AG04450 (cell line): ENCODE measurements at regions not wholly inside any gene's neighbourhood (a gene's known extent, or its start where the extent isn't known, plus 50 kb on each side); places are given as distances from the start of the nearest gene placed in this dataset.

Experiments
- CTCF ChIA-PET: fragments of 300-600, 350-600 bp; formaldehyde crosslinking; extraction: SDS; loops from one replicate; lab custom pipeline; 2022; ENCODE audit warnings: antibody characterized with exemption, inconsistent platforms; lab: Charles Lee
- POLR2A ChIA-PET: fragments of 350-600 bp; formaldehyde crosslinking; extraction: SDS; loops from one replicate; lab custom pipeline; 2021; ENCODE audit warnings: antibody characterized with exemption, inconsistent platforms; lab: Yijun Ruan, JAX
- DNase-seq: peaks from one replicate; pipeline ENCODE4 v3.0.0-alpha.2; 2011; ENCODE audit warnings: low read depth, low spot score
- H3K27ac ChIP-seq: one replicate; pipeline ENCODE4 v1.5.1; 2012; ENCODE audit warnings: low read depth, low read length, control low read depth
- H3K27me3 ChIP-seq: one replicate; pipeline ENCODE4 v1.6.0; 2012; ENCODE audit warnings: low read length; ENCODE audit not compliant: control insufficient read depth, insufficient read depth
- H3K4me3 ChIP-seq: 2 replicates; pipeline ENCODE4 v1.5.1; 2011; ENCODE audit warnings: mild to moderate bottlenecking, low read depth, low read length, control low read depth
- H3K9me3 ChIP-seq: 2 replicates; pipeline ENCODE4 v1.5.1; 2012; ENCODE audit warnings: low read length; ENCODE audit not compliant: control insufficient read depth, insufficient read depth
- TF ChIP-seq, protein P1 (sequence below): IDR thresholded peaks from 2 replicates; pipeline ENCODE4 v1.5.1; 2011; ENCODE audit warnings: low read depth, low read length, control low read depth, inconsistent platforms

DNA sequence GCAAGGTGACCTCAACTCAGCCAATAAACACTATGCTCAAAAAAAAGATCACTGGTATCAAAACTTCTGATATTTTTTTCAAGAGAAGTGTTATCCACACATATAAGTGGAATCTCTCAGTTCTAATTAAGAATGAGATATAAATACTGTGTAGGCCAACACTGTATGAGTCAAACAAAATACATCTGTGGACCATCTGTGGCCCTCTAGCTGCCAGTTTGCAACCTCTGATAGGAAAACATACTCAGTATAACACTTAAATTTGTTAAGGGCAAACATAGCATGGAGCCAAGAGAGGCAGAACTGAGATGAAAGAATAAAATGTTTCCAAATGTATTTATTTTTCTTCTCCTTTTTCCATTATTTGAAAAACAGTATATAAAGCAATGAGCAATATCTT is 377.3 kb downstream of the ARAP2 start:
- H3K27me3 ChIP-seq = no peaks in the 10 kb centered on the region
- no peak overlapping the region for H3K27ac ChIP-seq
- TF ChIP-seq, protein P1, sequence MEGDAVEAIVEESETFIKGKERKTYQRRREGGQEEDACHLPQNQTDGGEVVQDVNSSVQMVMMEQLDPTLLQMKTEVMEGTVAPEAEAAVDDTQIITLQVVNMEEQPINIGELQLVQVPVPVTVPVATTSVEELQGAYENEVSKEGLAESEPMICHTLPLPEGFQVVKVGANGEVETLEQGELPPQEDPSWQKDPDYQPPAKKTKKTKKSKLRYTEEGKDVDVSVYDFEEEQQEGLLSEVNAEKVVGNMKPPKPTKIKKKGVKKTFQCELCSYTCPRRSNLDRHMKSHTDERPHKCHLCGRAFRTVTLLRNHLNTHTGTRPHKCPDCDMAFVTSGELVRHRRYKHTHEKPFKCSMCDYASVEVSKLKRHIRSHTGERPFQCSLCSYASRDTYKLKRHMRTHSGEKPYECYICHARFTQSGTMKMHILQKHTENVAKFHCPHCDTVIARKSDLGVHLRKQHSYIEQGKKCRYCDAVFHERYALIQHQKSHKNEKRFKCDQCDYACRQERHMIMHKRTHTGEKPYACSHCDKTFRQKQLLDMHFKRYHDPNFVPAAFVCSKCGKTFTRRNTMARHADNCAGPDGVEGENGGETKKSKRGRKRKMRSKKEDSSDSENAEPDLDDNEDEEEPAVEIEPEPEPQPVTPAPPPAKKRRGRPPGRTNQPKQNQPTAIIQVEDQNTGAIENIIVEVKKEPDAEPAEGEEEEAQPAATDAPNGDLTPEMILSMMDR = no peak
- ChIA-PET POLR2A (no interaction called here), CTCF (no interaction called here)
- DNase-seq = no peak
- no peak overlapping the region for H3K4me3 ChIP-seq
- H3K9me3 ChIP-seq = peaks cover 18% of the 10 kb centered on the region; the same call in 1 of the 2 replicates

DNA sequence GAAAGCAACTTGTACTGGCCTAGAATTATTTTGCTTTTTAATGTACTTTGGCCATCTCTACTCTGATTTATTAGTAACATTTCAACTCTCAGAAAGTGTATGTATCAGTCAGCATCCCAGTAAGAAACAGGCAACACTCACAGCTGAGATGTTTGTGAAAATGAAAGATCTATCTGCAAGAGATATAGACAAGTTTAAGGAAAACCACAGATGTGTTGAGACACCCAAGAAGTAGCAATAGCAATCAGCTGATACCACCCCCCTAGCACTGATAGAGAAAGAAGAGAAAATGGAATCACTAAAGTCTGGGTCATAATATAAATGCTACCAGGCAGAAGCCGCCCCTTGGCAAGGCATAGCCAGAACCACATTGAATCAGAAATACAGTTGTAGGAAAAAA is 372.0 kb downstream of the ARAP2 start:
- Histone ChIP-seq H3K27me3 (no peaks in the 10 kb centered on the region), H3K27ac (no peak overlapping the region), H3K9me3 (no peaks in the 10 kb centered on the region), H3K4me3 (no peak overlapping the region)
- POLR2A ChIA-PET = no interaction called here
- TF ChIP-seq, protein P1 = no peak
- DNase-seq = no peak
- CTCF ChIA-PET = no interaction called here

DNA sequence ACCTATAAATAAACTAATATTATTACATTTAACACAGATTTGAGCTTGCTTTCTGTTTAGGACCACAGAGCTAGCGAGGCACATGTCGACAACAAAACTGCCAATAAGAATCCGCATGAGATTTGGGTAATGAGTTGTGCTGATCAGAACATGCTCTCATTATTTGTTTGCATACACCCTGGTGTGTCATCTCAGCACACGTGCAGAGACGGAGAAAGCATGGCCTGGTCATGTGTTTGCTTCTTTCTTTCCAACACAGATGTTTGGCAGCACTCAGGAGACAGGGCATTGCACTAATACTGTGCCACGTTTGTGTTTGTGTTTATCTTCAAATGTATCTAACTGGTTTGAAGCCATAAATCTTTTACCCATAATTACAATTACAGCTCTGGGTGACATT is 364.8 kb downstream of the ARAP2 start:
- Histone ChIP-seq H3K4me3 (no peak overlapping the region), H3K27me3 (no peaks in the 10 kb centered on the region), H3K9me3 (no peaks in the 10 kb centered on the region), H3K27ac (no peak overlapping the region)
- ChIA-PET POLR2A (no interaction called here), CTCF (no interaction called here)
- no peak for DNase-seq
- TF ChIP-seq, protein P1 = no peak

DNA sequence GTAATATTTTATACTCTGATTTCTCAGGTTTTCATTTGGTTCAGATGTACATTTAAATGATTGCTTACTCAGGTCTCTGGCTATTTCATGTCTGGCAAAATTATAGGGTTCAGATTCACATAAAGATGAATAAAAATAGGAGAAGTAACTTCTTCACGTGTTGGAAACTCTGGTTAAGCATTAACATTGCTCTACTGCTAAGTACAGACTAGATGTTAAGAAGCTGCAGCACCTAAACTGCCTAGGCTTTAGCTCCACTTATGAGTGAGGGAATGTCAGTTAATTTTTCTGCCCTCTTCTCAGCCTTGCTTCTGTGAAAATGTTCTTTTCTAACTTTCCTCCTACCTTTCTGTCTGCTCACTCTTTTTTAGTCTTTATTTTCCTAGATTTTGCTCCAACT is 361.2 kb downstream of the ARAP2 start:
- H3K27me3 ChIP-seq = no peaks in the 10 kb centered on the region
- CTCF ChIA-PET = no interaction called here
- no peak overlapping the region for H3K4me3 ChIP-seq
- H3K27ac ChIP-seq = no peak overlapping the region
- no peak for DNase-seq
- TF ChIP-seq, protein P1 = no peak
- H3K9me3 ChIP-seq = no peaks in the 10 kb centered on the region; the same call in 1 of the 2 replicates
- POLR2A ChIA-PET = no interaction called here

DNA sequence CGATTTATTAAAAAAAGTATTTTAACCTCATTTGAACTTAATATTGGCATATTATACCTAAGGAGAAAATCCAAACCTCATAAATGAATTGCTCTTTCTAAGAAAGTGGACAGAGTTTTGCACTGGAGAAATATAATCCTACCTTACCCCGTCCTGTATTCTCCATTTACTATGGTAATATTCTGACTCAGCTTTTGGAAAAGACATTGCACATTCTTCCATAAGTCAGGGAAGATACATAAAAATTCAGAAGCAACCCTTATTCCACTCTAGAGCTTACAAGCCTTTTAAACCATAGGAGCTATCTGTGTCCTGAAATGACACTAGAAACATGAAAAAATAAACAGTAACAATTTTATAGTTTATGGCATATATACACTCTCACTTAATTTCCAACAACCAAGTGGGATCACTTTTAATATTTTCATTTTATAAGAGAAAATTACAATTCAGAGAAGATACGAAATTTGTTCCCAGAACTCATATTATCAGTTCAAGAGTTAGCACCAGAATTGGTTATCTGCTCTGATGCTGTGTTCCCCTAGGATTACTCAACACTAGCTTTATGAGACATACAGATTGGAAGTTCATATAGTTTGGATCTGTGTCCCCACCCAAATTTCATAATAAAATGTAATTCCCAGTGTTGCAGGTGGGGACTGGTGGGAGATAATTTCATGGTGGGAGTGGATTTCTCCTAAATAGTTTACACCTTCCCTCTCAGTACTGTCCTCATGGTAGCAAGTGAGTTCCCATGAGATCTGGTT is 359.4 kb downstream of the ARAP2 start:
- no peak overlapping the region for H3K4me3 ChIP-seq
- ChIA-PET POLR2A (no interaction called here), CTCF (no interaction called here)
- DNase-seq = no peak
- H3K27me3 ChIP-seq = no peaks in the 10 kb centered on the region
- no peaks in the 10 kb centered on the region; the same call in 1 of the 2 replicates for H3K9me3 ChIP-seq
- H3K27ac ChIP-seq = no peak overlapping the region
- TF ChIP-seq, protein P1 = no peak
